ENCODE measurements at regions not wholly inside any gene's neighbourhood (a gene's known extent, or its start where the extent isn't known, plus 50 kb on each side); places are given as distances from the start of the nearest gene placed in this dataset.

- no peaks in the 10 kb centered on the region for H3K36me3 ChIP-seq (ENCODE audit: control insufficient read depth, insufficient read depth, low read length)
- H3K27ac ChIP-seq (ENCODE audit: insufficient read depth, low read length): no peak overlapping the region
- H4K20me1 ChIP-seq (ENCODE audit: control insufficient read depth, extremely low read depth, insufficient read depth, low read length): no peaks in the 10 kb centered on the region
- peak in 1 of 2 donors; percentile 12 for DNase-seq (ENCODE audit: low read depth in 2 of 2)
- H3K4me3 ChIP-seq (replicated peaks in 1 of 4; ENCODE audit: control extremely low read depth in 1 of 4, insufficient read depth in 1 of 4, low read depth in 3 of 4, low read length in 4 of 4): no peak overlapping the region
- H3K79me2 ChIP-seq (ENCODE audit: control insufficient read depth, insufficient read depth, low read length): no peaks in the 10 kb centered on the region
- no peak overlapping the region for H3K4me2 ChIP-seq (ENCODE audit: extremely low read depth, insufficient read depth, low read length)
- H3K9me3 ChIP-seq (ENCODE audit: control insufficient read depth, insufficient read depth, low read depth, low read length): no peaks in the 10 kb centered on the region
- H3K4me1 ChIP-seq (ENCODE audit: control insufficient read depth, extremely low read depth, insufficient read depth, low read length): peaks cover 11% of the 10 kb centered on the region
- TF ChIP-seq EZH2 (IDR thresholded peaks at IDR 0.05; ENCODE audit: low read length, missing control alignments): no peak
- TF ChIP-seq, protein P1, sequence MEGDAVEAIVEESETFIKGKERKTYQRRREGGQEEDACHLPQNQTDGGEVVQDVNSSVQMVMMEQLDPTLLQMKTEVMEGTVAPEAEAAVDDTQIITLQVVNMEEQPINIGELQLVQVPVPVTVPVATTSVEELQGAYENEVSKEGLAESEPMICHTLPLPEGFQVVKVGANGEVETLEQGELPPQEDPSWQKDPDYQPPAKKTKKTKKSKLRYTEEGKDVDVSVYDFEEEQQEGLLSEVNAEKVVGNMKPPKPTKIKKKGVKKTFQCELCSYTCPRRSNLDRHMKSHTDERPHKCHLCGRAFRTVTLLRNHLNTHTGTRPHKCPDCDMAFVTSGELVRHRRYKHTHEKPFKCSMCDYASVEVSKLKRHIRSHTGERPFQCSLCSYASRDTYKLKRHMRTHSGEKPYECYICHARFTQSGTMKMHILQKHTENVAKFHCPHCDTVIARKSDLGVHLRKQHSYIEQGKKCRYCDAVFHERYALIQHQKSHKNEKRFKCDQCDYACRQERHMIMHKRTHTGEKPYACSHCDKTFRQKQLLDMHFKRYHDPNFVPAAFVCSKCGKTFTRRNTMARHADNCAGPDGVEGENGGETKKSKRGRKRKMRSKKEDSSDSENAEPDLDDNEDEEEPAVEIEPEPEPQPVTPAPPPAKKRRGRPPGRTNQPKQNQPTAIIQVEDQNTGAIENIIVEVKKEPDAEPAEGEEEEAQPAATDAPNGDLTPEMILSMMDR (conservative IDR thresholded peaks at IDR 0.05 in 1 of 2, IDR thresholded peaks at IDR 0.05 in 1 of 2; ENCODE audit: low read depth in 1 of 2, low read length in 2 of 2): no peak
- no peaks in the 10 kb centered on the region for H3K27me3 ChIP-seq (ENCODE audit: control insufficient read depth, insufficient read depth, low read length)
- H2AFZ ChIP-seq (ENCODE audit: low read length): no peak overlapping the region
- H3K9ac ChIP-seq (ENCODE audit: insufficient read depth, low read length): no peak overlapping the region
Measured at GRCh38 chr2:226073496-226074160, 674.1 kb downstream of the NYAP2 start.

GRCh38 chr2:226066873-226067272 lies 667.4 kb downstream of the NYAP2 start:
- no peak overlapping the region for H3K4me2 ChIP-seq (ENCODE audit: extremely low read depth, insufficient read depth, low read length)
- H2AFZ ChIP-seq (ENCODE audit: low read length): no peak overlapping the region
- no peak for DNase-seq (ENCODE audit: low read depth in 2 of 2)
- H3K79me2 ChIP-seq (ENCODE audit: control insufficient read depth, insufficient read depth, low read length): no peaks in the 10 kb centered on the region
- no peak overlapping the region for H3K4me3 ChIP-seq (replicated peaks in 1 of 4; ENCODE audit: control extremely low read depth in 1 of 4, insufficient read depth in 1 of 4, low read depth in 3 of 4, low read length in 4 of 4)
- H4K20me1 ChIP-seq (ENCODE audit: control insufficient read depth, extremely low read depth, insufficient read depth, low read length): no peaks in the 10 kb centered on the region
- no peak overlapping the region for H3K27ac ChIP-seq (ENCODE audit: insufficient read depth, low read length)
- H3K9ac ChIP-seq (ENCODE audit: insufficient read depth, low read length): no peak overlapping the region
- H3K4me1 ChIP-seq (ENCODE audit: control insufficient read depth, extremely low read depth, insufficient read depth, low read length): peaks cover 2% of the 10 kb centered on the region
- TF ChIP-seq, protein P1 (conservative IDR thresholded peaks at IDR 0.05 in 1 of 2, IDR thresholded peaks at IDR 0.05 in 1 of 2; ENCODE audit: low read depth in 1 of 2, low read length in 2 of 2): no peak
- no peak for TF ChIP-seq EZH2 (IDR thresholded peaks at IDR 0.05; ENCODE audit: low read length, missing control alignments)
- no peaks in the 10 kb centered on the region for H3K9me3 ChIP-seq (ENCODE audit: control insufficient read depth, insufficient read depth, low read depth, low read length)
- no peaks in the 10 kb centered on the region for H3K27me3 ChIP-seq (ENCODE audit: control insufficient read depth, insufficient read depth, low read length)
- no peaks in the 10 kb centered on the region for H3K36me3 ChIP-seq (ENCODE audit: control insufficient read depth, insufficient read depth, low read length)

GRCh38 chr2:226066391-226066790 lies 666.9 kb downstream of the NYAP2 start:
- Histone ChIP-seq H3K9ac (ENCODE audit: insufficient read depth, low read length) (no peak overlapping the region), H2AFZ (ENCODE audit: low read length) (no peak overlapping the region), H3K27me3 (ENCODE audit: control insufficient read depth, insufficient read depth, low read length) (no peaks in the 10 kb centered on the region), H4K20me1 (ENCODE audit: control insufficient read depth, extremely low read depth, insufficient read depth, low read length) (no peaks in the 10 kb centered on the region), H3K36me3 (ENCODE audit: control insufficient read depth, insufficient read depth, low read length) (no peaks in the 10 kb centered on the region), H3K9me3 (ENCODE audit: control insufficient read depth, insufficient read depth, low read depth, low read length) (no peaks in the 10 kb centered on the region), H3K79me2 (ENCODE audit: control insufficient read depth, insufficient read depth, low read length) (no peaks in the 10 kb centered on the region), H3K4me1 (ENCODE audit: control insufficient read depth, extremely low read depth, insufficient read depth, low read length) (peaks cover 2% of the 10 kb centered on the region), H3K4me3 (replicated peaks in 1 of 4; ENCODE audit: control extremely low read depth in 1 of 4, insufficient read depth in 1 of 4, low read depth in 3 of 4, low read length in 4 of 4) (no peak overlapping the region), H3K4me2 (ENCODE audit: extremely low read depth, insufficient read depth, low read length) (no peak overlapping the region), H3K27ac (ENCODE audit: insufficient read depth, low read length) (no peak overlapping the region)
- DNase-seq (ENCODE audit: low read depth in 2 of 2): no peak
- TF ChIP-seq, protein P1 (conservative IDR thresholded peaks at IDR 0.05 in 1 of 2, IDR thresholded peaks at IDR 0.05 in 1 of 2; ENCODE audit: low read depth in 1 of 2, low read length in 2 of 2): no peak
- no peak for TF ChIP-seq EZH2 (IDR thresholded peaks at IDR 0.05; ENCODE audit: low read length, missing control alignments)
